ENCODE measurements at regions not wholly inside any gene's neighbourhood (a gene's known extent, or its start where the extent isn't known, plus 50 kb on each side); places are given as distances from the start of the nearest gene placed in this dataset.

DNA sequence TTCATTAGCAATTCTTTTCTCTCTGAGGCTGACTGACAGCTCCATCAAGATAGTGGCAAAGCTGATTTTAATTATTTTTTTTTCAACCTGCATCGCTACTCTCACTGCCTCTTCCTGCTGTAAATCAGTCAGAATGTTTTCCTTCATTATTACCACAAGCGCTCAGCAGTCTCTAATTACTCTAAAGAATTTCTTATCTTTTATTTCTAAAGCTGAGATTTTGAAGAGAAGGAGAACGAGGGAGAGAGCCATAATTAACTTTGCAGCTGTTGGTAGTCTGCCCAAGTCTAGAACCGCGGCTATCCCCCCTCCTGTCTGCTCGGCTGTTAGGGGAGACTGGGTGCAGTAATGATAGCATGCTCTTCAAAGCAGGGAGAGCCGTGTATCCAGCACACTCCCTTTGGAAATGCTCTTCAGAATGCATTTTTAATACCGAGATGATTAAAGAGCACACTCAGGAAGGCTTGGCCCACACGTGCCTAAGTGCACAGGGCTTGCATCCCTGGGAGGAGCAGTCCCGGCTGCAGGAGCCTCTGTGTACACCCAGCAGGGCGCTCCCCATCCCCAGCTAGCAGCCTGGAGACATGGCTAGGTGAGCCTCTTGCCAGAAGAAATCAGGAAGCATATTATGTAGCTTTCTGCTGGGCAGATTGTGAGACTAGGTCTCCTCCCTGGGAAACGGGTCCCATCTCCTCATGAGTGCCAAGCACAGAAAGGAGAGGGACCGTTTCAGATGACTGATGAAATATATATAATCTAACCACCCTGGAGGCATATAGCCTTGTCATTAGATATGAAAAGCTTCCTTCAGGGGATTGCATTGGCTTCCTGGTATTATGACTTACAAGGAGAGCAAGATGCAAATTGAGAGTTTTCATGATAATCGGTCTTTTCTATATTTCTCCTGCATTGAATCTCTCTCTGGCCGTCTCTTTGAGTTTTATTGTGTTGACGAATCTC is 555.2 kb downstream of the CMPK2 start:
- no peak for DNase-seq

DNA sequence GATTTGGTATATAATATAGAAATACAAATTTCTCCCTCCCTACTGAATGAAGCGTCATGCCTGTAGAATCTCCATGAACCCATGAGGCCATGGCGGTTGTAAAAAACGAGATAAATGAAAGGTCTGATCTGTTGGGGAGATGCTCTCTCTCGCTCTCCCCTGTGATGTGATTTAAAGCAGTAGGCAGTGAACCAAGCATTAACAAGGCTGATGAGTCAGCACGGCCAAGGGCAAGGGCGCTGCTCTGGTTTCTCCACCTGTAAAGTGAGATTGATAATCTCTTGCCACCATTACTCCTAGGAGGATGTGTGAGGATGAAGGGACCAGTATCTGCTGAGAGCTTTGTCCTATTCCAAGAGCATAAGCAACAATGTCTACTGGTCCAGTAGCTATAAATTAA is 553.3 kb downstream of the CMPK2 start:
- DNase-seq: no peak

DNA sequence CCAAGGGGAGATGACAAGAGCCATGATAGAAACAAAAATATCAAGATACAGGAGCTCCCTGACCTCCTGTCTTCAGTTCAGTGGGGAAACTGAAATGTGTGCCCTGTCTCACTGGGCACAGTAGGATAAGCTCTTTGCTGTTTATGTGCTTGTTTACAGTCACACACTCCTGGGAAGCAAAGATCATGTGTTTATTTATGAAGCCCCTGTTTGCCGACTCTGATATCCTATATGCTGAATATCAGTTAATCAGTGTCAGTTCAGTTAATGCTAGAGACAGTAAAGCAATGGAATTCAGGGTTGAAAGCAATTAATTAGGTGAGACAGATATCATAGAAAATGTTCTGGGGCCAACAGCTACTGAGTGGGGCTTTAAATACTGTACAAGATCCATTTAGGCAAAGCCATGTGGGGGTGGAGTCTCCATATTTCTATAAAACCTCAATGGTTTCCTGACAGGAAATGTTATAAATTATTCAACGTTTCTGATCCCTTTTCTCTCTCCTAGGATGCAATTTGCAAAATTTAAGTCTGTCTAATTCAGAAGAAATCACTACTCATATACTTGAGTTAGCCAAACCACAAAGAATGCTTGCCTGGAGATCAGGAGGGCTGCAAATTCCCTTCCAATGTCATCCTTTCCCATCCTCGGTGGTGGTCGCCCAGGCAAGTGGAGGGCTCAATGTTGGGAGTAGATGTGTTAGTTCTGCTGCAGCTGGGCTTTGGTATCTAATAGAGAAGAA is 551.3 kb downstream of the CMPK2 start:
- no peak for DNase-seq

DNA sequence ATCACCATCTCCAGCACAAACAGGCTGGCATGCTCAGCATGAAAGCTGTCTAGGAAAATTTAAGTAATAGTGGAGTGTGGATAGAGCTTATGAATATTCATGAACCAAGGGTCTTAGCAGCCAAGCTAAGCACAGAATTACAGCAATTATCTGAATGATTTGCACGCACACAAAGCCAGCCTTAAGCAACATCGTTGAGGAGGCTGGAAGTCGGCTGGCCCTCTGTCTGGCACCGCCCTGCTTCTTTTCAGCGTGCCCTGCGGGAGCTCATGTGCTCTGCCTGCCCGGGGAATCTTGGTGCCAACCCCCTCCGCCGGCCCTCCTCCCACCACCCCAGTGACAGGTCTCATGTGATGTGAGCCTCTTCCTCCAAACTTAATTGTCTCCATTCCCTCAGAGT is 540.1 kb downstream of the CMPK2 start:
- DNase-seq: no peak

DNA sequence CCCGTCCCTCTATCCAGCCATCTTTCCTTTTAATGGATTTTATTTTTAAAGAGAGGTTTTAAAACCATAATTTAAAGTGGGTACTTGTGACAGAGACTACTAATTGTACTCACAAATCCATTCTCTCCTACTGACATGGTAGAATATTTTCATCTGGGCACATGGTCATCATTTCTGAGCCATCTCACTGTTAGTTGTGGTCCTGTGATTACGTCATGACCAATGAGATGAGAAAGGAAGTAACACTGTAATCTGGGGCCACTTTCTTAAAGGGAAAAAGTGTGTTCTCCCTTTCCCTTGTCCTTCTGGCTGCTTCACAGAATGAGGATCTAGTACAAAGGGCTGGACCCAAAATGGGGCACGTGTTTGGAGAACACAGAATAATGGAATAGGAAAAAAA is 538.7 kb downstream of the CMPK2 start:
- no peak for DNase-seq

DNA sequence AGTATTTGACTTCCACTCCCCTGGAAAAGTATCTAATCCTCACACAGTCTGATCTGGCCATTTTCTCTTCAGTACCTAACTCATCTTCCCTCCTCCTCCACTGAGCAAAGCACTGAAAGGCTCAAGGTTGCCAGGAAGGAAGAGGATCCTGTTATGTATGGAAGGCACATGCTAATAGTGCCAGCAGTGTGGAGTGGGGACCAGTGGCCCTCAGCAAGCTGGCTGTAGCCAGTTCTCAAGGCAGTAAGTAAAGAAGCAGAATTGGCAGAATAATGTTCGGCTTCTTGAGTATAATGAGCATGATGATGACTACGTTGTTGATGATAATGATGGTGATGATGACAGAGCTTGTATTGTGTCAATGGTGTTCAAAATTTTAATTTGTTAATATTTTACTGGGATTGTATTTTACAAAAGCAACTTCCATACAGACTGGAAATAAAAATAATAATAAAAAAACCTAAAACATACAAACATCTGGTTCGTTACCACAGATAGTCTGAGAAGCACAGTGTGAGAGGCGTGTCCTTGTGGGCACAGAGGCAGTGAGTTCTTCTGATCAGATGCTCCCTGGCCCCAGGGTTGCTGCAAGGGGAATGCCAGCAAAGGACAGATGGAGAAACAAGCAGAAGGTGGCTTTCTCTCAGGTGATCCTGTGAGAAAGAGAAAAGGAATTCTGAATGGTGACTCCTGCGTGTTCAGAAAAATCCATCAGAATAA is 528.8 kb downstream of the CMPK2 start:
- no peak for DNase-seq

DNA sequence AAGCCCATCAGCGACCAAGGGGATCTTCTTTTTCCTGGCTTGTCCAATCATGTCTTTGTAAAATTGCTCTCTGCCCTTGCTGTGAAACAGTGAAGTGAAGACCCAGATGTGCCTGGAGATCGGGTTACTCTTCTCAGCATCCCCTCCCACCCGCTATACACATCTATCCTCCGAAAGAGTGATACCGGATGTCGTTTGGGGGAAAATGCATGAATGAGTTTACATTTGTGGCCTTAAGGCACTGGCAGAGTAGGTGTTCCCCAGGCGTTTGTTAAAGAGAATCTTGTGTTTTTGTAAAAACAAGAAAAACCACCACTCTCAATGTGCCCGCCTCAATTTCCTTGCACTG is 528.3 kb downstream of the CMPK2 start:
- no peak for DNase-seq

DNA sequence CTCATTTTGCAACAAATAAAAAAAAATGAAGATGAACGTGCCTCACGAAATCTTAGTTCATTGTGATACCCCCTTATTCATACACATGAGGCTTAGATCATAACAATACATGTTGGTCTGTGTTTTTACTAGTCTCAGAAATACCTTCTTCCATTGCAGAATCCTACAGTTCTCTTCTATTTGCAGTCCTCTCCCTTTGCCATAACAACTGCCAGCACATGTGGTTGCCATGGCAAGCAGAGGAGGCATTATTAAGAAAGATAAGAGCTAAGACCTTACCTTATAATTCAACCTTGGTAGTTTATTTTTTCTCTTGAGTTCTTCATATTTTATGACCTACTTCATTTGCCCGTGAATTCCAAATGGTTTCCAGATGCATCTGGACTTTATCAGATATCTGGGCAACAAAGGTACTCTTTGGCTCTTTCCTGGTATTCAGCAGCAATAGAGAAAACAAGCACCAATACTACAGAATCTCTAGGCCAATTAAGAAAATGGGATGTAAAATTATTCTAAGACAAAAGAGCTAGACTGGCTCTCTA is 524.0 kb downstream of the CMPK2 start:
- DNase-seq: no peak

DNA sequence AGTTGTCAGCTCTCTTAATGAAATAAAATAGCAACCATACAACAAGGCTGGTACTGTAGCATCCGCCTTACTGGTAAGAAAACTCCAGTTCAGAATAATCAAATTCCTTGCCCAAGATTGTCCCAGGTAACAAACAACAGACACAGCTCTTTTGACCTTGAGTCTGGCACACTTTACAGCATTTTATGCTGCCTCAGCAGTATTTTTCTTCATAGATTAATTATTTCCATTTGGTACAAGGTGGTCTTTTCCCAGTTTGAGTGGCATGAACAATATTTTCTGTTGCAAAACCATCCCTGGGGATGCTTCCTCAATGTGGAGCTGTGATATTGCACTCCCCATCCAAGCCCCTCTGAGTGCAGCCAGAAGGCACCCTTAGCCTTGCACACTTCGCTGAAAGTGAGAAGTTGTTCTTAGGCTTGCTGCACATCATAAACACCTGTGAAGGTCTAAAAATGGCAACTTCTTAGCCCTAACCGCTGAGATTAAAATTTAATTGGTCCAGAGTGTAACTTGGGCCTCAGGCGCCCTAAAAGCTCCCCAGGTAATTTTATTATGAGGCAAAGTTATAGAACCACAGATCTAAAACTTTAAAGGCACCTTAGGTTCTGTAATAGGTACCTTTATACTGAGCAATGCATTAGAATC is 523.3 kb downstream of the CMPK2 start:
- no peak for DNase-seq

DNA sequence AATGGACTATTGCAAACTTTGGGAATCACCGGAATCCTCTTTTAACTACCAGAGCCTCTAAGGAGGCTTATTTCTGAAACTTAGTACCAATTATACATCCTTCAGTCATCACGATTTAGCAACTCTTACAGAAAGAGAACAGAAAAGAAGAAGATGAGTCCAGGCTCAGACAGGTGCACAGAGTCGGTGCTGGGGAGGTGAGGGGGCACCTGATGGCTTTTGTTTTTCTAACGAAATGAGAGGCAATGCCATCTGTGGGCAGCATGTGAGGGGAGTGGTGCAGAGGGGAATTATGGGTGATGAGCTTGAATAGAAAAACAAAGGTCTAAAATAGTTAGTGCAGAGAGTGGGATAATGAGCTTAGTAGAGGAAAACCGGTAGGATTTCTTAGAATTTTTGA is 522.6 kb downstream of the CMPK2 start:
- no peak for DNase-seq

DNA sequence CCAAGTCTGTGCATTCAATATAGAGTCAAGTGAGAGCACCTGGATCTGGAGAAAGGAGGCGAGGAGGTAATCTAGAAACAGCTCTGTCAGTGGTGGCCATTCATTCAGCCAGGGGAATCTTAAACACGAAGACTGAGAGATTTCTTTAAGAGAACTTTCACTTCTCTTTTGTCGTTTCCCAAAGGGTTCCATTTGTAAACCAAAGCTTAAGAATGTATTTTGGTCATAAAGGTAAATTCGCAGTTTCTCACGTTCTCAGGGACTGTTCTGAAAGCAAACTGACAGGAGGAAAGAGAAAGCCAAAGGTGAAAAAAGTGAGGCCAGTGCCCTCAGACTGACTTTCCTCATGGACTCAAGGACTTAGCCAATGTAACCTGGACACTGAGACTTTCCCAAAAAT is 513.5 kb downstream of the CMPK2 start:
- no peak for DNase-seq

DNA sequence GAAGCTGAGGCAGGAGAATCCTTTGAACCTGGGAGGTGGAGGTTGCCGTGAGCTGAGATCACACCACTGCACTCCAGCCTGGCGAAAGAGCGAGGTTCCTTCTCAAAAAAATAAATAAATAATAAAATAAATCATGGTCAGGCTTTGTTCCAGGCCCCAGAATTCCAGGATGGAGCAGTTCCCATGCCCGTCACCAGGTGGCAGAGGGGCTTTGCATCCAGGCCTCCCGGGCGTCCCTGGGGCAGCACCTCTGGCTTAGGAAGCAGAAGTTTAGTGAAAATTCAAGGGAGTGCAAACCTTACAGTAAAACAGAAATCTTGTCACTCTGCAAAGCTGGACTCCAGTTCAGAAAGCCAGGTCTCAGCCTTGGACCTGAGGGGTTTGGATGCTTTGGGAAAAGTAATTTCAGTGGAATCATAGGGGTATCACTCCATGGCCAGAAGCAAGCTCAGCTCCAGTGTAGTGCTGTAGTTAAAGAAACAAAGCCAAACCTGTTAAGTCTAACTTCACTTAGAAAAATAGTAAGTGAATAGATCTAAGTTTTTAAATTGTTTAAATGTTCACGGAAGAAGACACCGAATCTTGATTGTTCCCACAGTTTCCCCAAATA is 512.7 kb downstream of the CMPK2 start:
- DNase-seq: no peak

DNA sequence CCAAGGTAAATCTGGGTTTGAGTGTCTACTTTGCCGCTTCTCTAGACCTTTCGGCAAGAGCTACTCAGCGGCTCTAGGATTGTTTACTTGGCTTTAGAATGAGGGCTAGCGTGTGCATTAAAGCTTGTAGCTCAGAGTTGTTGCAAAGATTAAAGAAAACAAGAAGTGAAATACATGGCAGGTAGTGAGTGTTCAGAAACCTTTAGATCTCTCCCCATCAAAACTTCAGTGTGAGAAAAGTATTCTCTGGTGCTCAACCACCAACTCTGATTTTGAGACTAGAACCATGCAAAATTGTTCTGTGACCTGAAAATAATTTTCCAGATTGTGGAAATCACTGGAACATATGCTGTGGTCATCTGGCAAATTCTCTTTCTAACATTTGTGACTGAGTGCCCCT is 512.0 kb downstream of the CMPK2 start:
- DNase-seq: no peak

DNA sequence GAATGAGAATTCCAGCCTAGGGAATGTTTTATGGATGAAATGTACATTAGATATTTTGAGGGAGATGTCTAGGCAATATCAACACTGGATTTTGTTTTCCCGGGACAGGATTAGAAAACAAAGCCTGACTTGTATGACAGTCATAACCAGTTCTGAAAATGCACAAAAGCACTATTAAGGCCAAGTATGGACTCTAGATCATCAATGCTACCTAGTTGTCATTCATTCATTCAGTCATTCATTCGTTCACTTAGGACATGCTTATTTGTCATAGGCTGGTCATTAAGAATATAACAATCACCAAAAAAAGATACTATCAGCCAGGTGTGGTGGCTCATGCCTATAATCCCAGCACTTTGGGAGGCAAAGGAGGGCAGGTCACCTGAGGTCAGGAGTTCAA is 511.2 kb downstream of the CMPK2 start:
- no peak for DNase-seq

DNA sequence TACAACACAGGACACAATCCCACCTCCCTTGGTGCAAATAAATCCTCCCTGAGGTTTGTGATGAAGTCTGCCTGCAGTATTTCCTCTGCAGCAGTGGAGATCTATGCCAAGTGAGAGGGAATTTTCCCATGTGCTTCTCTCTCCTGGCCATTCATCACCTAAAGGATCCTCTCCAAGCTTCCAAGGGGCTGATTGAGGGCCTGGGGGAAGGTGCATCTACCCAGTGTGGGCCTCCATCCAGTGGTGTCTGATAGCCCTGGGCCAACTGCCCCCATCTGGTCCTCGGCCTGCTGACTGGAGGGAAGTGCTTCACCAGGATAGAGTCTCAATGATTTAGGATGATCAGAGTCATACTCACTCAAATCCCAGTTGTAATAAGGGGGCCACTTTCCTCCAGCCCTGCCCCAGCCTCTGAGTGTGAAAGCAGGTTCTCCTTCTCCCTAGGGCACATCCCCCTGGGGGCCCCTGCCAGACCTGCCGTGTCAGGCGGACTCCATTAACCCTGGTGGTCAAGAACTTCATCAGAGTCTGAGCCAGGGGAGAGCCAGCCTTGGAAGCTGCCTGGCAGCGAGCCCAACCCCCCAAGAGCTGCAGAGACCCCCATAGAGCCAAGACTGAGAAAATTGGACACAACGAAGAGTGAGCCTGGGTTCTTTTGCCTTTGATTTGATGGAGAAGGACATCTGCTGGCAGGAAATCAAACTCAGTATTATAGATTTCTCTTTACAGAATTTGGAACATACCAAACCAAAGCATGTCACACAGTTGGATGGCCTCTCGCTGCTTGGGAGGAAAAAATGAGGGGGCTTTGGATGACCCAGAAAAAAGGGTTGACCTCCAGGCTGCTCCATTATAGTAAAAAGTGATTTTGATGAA is 509.6 kb downstream of the CMPK2 start:
- DNase-seq: no peak

DNA sequence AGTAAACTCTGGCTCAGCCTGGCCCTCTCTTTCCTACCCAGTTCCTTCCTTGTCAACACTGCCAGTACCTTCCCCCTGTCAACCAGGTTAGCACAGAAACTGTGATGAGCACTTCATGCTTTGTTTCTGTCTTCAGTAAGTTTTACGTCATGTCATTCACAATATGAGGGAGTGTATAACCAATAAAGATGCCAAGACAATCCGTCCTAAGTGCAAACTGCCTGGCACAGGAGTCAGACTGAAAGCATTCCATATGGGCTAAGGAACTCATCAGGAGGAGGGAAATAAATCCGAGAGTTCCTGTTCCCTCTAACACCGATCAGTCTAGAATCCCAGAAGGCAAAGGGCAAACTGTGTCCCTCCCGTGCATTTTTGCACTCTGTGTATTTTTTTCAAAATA is 507.2 kb downstream of the CMPK2 start:
- no peak for DNase-seq

DNA sequence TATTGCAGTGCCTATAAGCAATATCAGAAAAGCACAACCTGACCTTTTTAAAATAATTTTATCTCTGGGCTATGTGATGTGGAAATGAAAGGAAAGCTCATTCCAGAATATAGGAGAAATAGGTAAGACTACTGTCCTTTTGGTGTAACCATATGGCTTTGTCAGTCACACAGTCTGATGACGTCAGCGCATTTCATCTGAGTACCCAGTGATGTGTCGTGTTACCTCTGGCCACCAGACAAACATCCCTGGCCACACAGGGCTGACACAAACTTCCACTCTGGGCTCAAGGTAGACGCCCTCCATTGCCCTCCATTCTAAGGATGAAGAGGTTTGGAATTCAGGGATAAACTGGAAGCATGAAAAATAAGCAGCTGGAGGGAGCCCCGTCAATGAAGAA is 506.7 kb downstream of the CMPK2 start:
- no peak for DNase-seq

DNA sequence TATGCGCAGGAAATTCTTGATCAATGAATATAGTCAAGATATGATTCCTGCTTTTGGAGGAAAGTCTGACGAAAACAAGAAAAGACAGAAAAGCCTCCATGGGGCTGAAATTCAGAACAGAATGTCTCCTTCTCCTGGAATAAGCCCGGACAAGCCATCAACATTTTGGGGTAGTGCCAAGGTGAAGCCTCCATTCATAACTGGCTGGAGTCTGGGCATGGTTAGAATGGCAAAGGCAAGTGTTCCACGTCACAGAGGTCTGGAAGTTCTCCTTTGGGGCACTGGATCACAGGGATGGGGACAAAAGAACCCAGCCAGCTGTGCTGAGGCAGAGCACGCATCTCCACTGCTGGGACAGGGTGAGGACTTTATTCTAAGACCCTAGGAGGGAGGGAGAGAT is 505.7 kb downstream of the CMPK2 start:
- no peak for DNase-seq

DNA sequence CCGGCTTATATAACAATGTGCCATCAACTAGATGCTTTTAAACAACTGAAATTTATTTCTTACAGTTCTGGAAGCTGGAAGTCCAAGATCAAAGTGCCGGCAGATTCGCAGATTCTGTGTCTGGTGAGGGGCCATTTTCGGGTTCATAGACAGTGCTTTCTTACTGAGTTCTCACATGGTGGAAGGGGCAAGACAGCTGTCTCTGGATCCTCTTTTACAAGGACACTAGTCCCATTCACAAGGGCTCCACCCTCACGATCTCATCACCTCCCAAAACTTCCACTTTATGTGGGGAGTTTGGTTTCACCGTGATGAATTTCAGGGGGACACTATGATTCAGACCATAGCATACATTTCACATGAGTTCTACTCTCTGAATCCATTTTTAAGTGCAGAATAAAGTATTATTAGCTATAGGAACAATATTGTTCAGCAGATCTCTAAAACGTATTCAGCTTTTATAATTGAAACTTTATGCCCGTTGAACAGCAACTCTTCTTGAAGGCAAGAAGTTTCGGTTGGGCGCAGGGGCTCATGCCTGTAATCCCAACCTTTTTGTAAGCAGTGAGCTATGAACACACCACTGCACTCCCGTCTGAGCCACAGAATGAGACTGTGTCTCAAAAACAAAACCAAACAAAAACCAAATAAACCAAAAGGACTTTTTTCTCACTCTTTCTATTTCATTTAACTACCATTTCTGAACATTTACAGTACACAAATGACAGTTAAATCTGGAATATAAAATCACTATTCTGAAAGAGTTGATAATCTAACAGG is 502.8 kb downstream of the CMPK2 start:
- no peak for DNase-seq

DNA sequence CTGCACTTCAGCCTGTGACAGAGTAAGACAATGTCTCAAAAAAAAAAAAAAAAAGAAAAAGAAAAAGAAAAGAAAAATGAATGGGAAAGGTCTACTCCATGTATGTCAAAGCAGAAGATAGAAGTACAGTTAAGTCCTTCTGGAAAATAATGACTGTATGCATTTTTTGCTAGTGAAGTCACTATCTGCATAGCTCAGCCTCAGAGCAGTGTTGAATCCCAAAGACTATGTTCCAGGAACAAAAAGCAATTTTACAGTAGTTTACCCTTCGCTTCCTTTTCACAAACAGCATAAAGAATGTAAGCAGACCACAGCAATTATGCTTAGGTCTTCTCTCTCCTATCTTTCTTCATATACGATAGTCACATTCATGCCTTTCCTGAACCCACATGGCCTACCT is 497.4 kb downstream of the CMPK2 start:
- DNase-seq: no peak

DNA sequence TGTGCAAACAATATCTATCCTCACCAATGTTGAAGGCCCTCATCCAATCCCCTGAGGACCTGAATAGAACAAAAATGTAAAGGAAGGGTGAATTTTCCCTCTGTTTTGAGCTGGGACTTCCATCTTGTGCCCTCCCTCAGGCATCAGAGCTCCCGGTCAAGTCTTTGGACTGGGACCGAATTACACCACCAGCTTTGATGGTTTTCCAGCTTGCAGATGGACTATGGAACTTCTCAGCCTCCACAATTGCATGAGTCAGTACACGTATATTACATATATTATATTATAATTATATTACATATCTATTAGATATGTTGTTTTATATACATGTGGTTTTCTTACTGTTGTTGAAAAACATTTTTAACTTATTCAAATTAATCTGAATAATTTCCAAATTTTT is 496.4 kb downstream of the CMPK2 start:
- no peak for DNase-seq

Data from CD4-positive, alpha-beta T cell treated with Interleukin-15 for 1 hour (primary cell).